NCI-H2196 (cell line): ENCODE measurements at regions not wholly inside any gene's neighbourhood (a gene's known extent, or its start where the extent isn't known, plus 50 kb on each side); places are given as distances from the start of the nearest gene placed in this dataset.
"Not testable (repeated sequence)": the region's sequence is repeated elsewhere in the genome, so short reads cannot be mapped to it uniquely, and the experiment has no call there.

Source experiments
- DNase-seq: peaks from one replicate; lab custom pipeline; 2025; ENCODE audit not compliant: unreplicated experiment; lab: John Stamatoyannopoulos, UW

DNA sequence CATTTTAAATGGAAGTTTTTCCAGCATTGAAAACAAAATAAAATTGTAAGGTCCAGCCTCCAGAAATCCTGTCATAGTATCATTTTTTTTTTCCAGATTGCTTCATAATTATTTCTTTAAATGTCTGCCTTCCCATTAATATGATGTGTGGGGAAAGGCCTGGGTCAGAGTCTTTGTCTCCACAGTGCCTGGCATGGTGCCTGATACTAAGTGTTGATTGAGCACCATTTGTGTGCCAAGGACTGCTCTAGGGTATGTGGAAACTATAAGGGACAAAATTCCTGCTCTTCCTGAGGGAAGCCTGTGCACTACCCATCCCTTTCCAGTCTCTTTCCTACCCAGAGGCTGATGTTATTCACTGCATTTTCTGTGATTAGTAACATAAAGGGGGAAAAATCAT is 53.1 kb upstream of the BEND4 start:
- DNase-seq = no peak

DNA sequence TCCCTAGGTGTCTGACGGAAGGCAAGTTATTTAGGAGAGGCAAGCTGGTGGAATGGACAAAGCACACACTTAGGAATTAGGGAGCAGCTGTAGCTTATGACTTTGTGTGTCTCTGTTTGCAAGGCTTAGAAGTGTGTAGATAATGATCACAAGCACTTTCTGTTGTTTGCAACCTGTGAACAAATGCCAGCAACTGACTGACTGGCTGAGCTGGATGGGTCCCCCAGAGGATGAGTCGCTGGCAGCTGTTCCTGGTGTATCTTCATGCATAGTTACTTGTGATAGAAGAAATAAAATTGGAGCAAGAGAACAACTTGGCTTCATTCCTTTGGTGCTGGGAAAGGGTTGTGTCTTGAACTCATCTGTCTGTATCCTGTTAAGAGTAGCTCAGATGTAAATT is 64.2 kb upstream of the BEND4 start:
- no peak for DNase-seq

DNA sequence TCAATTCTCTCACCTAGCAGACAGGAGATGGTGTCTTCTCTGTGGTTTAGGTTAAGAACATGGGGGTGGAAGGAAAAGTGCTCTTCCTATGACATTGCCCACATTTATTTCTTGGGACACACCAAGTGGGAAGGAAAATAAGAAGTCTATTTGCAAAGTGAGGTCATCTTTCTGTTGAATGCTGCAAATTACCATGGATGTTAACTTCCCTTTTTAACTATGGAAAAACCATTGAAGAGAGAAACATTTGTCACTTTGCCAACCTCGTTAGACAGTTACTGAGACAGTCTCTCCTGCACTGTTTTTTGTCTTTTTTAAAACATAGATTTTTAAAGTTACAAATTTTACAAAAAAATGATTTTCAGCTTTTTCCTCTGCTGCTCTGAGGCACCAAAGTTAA is 72.8 kb upstream of the BEND4 start:
- DNase-seq = no peak

DNA sequence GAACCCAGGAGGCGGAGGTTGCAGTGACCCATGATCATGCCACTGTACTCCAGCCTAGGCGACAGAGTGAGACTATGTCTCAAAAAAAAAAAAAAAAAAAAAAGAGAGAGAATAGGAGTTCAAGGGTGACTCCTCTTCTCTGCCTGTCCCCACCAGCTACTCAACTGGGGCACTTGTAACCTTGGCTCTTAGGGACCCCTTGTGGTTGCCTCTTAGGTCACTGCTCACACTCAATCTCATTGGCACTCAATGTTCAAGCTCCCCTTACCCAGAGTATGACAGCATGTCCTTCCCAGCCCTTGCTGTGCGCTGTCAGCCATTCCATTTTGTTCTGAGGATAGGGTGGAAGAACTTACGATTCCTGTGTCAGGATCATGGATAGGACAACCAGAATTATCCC is 82.4 kb upstream of the BEND4 start:
- DNase-seq = no peak

DNA sequence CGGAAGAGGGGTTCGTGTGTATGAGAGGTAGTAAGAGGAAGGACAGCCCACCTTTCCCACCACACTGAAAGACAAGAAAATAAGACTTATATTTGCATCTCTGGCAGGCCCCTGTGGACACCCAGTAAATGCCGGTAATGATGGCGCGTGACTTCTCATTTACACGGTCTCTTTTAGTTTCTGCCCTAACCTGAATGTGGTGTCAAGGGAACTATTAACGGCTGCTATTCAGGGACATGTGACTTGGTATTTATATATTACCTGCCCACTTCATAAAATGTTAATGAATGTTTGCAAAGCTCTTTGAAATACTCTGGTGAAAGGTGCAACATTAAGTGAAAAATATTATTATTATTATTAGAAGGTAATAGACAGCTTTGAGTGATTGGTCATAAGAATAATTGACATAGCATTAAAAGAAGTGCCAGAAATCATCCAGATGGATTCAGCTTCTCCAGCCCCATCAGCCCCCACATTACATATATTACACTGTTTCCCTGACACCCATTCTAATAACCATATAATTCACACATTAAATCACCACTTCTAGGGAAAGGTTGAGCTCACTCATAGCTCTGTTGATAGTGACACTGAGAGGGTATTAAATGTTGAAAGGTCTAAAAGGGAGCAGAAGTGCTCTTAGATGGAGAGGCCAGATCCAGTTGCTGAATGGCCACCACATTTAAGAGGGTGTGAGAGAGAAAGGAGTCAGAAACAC is 83.0 kb upstream of the BEND4 start:
- DNase-seq = no peak

DNA sequence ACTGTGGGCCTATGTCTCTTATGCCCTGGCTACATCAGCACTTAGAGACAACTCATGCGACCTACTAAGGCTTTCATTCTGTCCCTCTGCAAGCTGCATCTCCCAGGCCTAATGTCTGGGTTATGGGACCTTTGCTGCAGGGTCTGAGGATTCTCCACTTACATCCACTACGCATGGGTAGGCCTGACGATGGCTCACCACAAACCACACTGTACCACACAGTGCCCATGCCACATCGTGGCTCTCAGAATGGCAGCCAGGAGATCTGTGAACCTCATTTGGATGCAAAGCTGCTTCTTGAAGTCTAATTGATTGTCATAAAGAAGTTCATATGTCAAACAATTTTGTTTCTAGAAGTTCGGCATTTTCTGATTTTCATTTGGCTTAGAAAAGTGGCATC is 84.6 kb upstream of the BEND4 start:
- DNase-seq = no peak

DNA sequence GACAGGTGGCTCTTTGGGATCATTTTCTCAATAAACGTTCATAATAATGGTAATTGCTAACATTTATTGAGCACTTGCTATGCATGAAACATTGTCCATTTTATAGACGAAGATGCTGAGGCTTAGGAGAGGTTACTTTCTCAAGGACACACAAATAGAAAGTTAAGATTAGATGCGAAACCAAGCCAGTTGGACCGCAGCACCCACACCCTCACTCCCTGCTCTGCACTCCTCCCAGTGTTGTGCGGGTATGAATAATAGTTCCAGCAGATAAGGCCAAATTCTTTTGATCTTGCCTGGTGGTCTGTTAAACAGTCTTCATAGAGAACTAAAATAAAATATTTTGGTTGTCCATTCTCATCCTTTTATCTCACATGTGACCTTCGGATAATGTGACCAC is 85.0 kb upstream of the BEND4 start:
- no peak for DNase-seq

DNA sequence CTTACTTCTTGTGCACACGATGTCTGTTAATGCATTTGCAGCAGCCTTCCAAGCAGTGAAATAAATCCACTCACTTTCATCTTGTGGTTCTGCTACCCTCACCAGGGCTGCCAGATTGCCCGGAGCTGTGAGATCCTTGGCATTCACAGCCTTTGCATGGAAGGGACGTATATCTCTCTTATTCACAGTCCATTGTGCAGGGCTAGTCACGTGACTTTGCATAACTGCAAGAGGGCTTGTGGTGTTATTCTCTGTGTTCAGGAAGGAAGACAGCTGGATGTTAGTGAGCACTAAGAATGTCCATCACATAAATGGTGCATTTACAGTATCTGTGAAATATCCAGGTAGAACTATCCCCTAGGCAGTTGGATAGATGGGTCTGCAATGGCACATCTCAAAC is 96.5 kb upstream of the BEND4 start:
- no peak for DNase-seq

DNA sequence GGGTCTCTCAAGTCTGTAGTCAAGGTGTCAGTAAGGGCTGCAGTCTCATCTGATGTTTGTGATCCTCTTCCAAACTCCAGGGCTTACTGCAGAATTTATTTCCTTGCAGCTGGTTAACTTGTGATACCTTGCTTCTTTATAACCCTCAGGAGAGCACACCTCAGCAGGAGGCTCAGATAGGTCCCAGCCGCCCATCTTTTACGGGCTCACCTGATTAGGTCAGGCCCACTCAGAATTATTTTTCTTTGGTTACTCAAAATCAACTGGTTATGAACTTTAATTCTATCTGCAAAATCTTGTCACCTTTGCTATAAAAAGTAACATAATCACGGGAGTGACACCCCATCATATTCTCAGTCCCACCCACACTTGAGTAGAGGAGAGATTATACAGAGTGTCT is 99.9 kb upstream of the BEND4 start:
- no peak for DNase-seq

DNA sequence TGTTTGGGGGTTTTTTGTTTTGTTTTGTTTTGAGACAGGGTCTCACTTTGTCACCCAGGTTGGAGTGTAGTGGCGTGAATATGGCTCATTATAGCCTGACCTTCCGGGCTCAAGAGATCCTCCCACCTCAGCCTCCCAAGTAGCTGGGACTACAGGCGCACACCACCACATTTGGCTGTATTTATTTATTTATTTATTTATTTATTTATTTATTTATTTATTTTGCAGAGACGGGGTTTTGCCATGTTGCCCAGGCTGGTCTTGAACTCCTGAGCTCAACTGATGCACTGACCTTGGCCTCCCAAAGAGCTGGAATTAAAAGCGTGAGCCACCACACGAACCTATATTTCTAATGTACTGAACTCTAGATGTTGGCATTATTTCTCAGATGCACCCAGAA is 105.2 kb upstream of the BEND4 start:
- not testable (repeated sequence) for DNase-seq

DNA sequence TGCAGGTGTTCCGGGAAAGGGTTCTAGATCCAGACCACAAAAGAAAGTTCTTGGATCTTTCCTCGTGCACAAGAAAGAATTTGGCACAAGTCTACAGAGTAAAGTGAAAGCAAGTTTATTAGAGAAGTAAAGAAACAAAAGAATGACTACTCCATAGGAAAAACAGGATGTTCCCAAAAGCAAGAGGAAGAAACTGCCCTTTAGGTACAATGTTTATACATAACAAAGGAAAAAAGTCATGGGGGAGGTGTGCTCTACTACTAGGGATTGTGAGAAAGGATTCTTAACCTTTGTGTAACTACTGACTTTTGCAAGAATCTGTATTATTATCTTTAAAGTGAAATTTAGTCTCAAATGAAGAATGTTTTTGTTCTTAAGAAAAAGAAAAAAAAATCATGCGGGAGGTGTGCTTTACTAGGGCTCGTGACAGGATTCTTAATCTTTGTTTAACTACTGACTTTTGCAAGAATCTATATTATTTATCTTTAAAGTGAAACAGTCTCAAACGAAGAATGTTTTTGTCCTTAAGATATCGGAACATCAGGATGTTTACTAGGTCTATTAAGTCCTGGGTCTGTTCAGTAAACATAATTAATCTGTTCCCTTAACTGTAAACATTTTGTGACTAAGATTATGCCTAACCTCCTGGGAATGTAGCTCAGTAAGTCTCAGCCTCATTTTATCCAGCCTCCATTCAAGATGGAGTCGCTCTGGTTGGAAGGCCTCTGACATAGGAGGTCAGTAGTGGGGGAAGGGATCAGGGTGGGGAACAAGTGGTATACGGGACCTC is 110.4 kb upstream of the BEND4 start:
- no peak for DNase-seq

DNA sequence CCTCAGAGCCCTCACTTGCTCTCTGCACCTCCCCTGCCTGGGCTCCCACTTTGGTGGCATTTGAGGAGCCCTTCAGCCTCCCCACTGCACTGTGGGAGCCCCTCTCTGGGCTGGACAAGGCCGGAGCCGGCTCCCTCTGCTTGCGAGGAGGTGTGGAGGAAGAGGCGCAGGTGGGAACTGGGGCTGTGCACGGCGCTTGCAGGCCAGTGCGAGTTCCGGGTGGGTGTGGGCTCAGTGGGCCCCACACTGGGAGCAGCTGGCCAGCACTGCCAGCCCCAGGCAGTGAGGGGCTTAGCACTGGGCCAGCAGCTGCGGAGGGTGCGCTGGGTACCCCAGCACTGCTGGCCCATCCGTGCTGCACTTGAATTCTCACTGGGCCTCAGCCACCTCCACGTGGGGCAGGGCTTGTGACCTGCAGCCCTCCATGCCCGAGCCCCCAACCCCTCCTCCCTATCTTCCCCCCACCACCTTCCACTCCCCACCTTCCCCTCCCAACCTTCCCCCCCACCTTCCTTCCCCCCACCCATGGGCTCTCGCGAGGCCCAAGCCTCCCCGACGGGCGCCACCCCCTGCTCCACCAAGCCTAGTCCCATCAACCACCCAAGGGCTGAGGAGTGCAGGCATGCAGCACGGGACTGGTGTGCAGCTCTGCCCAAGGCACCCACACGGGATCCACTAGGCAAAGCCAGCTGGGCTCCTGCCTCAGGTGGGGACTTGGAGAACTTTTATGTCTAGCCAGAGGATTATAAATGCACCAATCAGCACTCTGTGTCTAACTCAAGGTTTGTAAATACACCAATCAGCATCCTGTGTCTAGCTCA is 113.5 kb upstream of the BEND4 start:
- no peak for DNase-seq

DNA sequence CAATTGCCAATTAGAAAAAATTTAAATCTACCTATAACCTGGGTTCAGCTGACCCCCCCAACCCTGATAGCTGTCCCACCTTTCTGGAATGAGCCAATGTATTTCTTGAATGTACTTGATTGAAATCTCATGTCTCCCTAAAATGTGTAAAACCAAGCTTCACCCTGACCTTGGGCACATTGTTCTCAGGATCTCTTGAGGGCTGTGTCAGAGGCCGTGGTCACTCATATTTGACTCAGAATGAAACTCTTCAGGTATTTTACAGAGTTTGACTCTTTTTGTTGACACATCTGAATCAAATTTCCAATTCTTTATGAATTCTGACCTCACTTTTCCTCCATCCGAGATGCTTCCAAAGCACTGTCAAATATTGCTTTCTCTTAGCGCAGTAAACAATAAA is 115.3 kb upstream of the BEND4 start:
- DNase-seq = no peak

DNA sequence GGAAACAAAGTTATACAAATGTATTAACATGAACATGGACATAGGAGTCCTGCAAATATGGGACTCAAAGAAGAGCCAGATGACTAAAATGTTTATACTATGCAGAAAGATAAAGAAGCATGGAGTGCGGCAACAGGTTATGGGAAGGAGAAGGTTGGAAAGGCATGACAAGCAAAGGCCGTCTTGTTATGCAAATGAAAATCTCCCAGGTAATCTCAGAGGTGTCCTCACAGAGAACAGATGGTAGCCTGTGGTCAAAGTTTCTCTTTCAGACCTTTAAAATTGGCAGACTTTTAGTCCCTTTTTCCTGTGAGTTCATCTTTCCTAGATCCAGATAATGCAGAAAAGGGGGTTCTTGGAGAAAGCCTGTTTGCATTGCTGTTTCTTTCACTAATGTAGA is 116.4 kb upstream of the BEND4 start:
- DNase-seq = no peak

DNA sequence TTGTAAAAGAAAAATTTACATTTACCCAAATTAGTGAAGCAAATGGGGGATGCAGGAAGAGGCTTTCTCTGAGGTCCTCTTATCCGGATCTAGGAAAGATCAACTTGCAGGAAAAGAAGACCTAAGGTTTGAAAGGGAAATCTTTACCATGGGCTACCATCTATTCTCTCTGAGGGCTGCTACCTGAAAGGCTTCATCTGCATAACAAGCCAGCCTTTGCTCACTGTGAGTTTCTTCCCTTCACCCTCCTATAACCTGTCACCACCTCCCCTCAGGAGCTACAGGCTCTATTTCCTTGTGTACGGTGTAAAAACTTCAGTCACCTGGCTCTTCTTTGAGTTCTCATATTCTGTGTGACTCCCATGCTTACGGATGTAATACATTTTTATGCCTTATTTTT is 118.6 kb upstream of the BEND4 start:
- no peak for DNase-seq

DNA sequence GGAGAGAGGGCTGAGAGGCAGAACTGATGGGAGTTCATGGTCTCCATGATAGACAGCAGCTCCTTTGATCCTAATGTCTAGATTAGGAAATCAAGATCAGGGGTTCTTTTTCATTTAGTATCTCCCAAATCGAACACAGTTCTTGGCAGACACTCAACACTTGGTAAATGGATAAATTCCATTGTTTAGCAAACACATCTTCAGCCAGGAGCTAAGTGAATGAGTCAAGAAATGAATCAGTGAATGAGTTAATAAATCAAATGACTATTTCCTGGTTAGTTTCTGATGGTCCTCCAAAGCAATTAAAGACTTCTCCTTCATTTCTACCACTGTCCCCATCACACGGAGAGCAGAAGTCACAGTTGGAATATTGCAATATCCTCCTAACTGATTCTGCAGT is 120.0 kb upstream of the SHISA3 start:
- no peak for DNase-seq

DNA sequence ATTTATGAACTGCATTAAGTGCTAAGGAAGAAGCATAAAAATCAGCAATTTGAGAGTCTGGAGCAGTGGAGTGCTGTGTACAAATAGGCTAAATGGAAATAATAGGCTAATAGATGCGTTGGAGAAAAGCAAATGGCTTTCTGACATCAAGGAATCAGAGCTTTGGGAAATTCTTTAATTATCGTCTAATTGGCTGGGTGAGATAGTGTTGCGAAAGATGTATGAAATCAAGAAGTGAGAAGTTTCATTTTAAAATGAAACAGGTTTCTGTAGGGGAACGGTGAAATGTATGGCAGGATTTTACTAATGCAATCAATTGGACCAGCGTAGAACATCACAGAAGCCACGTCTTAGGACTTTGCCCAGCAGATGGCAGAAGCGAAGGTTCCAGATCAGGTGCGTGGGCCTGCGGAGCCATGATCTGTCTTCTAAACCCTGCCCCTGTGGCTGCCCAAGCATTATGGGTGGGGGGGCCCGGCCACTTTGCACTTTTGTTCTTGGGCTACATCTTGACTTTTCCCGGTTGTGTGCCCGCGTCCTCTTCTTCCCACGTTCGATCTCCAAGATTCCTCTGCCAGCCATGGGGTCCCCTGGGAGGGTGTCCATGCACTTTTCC is 118.5 kb upstream of the SHISA3 start:
- no peak for DNase-seq

DNA sequence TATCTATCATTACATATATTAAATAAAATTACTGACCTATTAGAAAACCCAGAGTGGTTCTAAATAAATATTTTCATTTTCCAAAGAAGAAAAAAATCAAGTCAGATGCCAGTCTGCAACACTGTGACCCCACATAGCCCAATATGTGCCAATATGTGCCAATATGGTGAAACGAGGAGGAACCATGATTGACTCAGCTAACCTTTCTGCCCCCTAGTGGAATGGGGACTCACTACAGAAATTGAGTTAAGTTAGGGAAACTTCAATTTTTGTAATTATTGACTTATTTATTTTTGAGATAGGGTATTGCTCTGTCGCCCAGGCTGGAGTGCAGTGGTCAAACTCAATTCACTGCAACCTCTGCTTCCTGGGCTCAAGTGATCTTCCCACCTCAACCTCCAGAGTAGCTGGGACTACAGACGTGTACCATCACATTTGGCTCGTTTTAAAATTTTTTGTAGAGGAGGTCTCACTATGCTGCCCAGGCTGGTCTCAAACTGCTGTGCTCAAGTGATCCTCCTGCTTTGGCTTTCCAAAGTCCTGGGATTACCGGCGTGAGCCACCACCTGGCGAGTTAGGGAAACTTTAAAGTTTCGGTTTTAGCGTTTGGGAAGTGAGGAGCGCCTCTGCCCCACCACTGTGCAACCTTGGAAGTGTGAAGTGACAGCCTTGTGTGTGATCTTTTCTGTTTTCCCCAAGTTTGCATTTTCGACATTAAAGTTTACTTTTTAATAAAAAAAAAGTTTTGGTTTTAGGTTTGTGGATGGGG is 116.8 kb upstream of the SHISA3 start:
- peak; percentile 3 for DNase-seq

DNA sequence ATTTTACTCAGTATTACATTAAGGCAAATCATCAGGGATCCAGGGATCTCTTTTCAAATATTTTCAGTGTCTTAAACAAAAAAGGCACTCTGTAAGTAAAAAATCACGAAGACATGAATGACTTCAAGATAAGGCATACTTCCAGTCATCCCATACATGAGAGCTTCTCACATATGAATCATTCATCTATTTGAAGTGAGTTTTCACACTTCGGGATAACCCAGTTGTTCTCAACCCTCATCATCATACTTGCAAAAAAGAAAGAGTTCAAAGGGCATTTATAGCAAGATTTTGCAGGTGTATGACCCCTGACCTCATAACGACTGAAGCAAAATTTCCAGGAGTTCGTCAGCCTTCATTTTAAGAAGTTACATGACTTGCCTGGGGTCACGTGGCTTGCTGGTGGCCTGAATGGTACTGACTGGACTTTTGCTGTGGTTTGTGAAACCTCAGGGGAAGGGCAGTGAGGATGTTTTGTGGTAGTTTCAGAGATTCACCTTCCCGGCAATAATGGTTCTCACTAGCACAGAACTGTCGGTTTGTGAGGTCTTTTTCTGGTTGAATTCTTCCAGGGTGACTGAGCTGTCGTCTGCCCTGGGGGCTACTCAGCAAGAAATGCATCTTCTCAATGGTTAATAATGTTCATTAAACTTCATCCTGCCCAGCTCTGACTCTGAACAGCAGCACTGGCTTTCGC is 115.8 kb upstream of the SHISA3 start:
- no peak for DNase-seq
